GM12892 (cell line): ENCODE measurements at regions not wholly inside any gene's neighbourhood (a gene's known extent, or its start where the extent isn't known, plus 50 kb on each side); places are given as distances from the start of the nearest gene placed in this dataset.

Source experiments
- POLR2A ChIP-seq: IDR thresholded peaks from 2 replicates; pipeline ENCODE4 v1.6.1; 2011; ENCODE audit warnings: low read depth, low read length, control low read depth
- POLR2AphosphoS5 ChIP-seq: IDR thresholded peaks from 2 replicates; pipeline ENCODE4 v1.6.1; 2011; ENCODE audit warnings: low read depth, low read length, control low read depth

DNA sequence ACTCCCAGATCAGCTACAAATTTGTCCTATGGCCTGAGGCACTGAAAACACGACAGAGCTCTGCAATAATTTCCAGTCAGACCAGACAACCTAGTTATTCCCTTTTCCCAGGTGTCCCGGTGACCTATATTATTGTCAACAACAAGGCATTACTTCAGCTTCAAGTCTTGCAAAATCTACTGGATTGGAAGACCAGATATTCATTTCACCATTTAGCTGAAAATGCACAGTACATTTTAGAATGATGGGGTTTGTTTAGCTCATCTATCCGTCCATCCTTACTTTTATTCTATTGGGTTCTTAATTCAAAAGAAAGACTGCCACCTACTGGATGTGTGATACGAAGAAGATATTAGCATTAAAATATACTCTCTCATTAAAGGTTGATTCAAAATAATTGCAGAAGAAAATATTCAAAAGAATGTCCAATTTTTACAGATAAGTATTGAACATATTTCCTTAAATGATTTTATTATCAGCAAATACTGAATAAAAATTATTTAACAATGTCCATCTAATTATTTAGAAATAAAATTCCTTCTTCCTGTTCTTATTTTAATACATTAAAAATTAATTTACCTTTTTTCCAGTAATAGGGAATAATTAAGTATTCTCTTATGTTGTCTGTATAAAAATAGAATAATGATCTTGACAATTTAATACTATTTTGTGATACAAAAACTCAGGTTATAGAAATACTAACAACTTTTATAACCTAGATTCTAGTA, 244.9 kb upstream of the LRIG3 start:
- no peak for TF ChIP-seq POLR2AphosphoS5
- no peak for TF ChIP-seq POLR2A
